K562 (cell line): ENCODE measurements at regions not wholly inside any gene's neighbourhood (a gene's known extent, or its start where the extent isn't known, plus 50 kb on each side); places are given as distances from the start of the nearest gene placed in this dataset.

Experiments used
- ATAC-seq: fragments of 200-7000 bp; cut with Tn5 transposase; 3 replicates; pipeline ENCODE4 v1.9.1; 2020; ENCODE audit warnings: moderate library complexity
- BruUV-seq: library from RNA; stranded (reverse); fragments of 400-500 nt; replicated peaks from 2 replicates; lab custom pipeline; 2021; lab: Mats Ljungman, UMichigan
- CTCF ChIA-PET: fragments of 300-600 bp; formaldehyde crosslinking; extraction: SDS; loops from one replicate; lab custom pipeline; 2021; ENCODE audit warnings: low intra/inter-chr PET ratio; lab: Yijun Ruan, JAX
- POLR2A ChIA-PET: fragments of 300-600, 350-650 bp; sonication (Branson Sonifier 250); formaldehyde crosslinking; extraction: SDS; loops from one replicate; lab custom pipeline; 2021; ENCODE audit warnings: antibody characterized with exemption, inconsistent platforms; lab: Yijun Ruan, JAX
- DNase-seq, 4 experiments: peaks; one replicate each; pipeline versions ENCODE4 v3.0.0 to v3.0.0-alpha.2; 2011 to 2018; ENCODE audit warnings: low spot score in 3 of 4, mixed read lengths in 3 of 4; ENCODE audit errors: extremely low read depth in 1 of 4
- FAIRE-seq: peaks from 2 replicates; lab custom pipeline; 2011; peaks lifted over from hg19 to GRCh38; lab: Jason Lieb, UNC
- H2AFZ ChIP-seq: 2 replicates; pipeline ENCODE4 v1.6.0; 2011; ENCODE audit warnings: low read depth, low read length, control low read depth, inconsistent platforms
- H3K27ac ChIP-seq: fragments of 200-600 bp; 3 replicates; pipeline ENCODE4 v1.8.0; 2011; ENCODE audit warnings: low read depth, mild to moderate bottlenecking, control low read depth, inconsistent platforms, low read length, moderate library complexity, mixed read lengths; ENCODE audit errors: extremely low read depth
- H3K27me3 ChIP-seq, 2 experiments: fragments of 300-600 bp in 1 of 2; 2 replicates in 1 of 2; 3 replicates in 1 of 2; pipeline versions ENCODE4 v1.6.0 to v1.8.0; 2011; ENCODE audit warnings: inconsistent platforms in 2 of 2, low read length in 2 of 2, mild to moderate bottlenecking in 1 of 2, mixed read lengths in 1 of 2, moderate library complexity in 1 of 2; ENCODE audit not compliant: control insufficient read depth in 2 of 2, insufficient read depth in 2 of 2
- H3K36me3 ChIP-seq: fragments of 300-600 bp; 3 replicates; pipeline ENCODE4 v1.8.0; 2011; ENCODE audit warnings: mild to moderate bottlenecking, low read length, inconsistent platforms; ENCODE audit not compliant: control insufficient read depth, insufficient read depth
- H3K4me1 ChIP-seq, 2 experiments: fragments of 200-600 bp in 1 of 2; replicated peaks in 1 of 2; 2 replicates in 1 of 2; 3 replicates in 1 of 2; pipeline versions ENCODE4 v1.5.1 to v1.8.0; 2011; ENCODE audit warnings: inconsistent platforms in 2 of 2, low read length in 2 of 2, mild to moderate bottlenecking in 1 of 2, mixed read lengths in 1 of 2, moderate library complexity in 1 of 2; ENCODE audit not compliant: control insufficient read depth in 2 of 2, insufficient read depth in 2 of 2
- H3K4me2 ChIP-seq: 2 replicates; pipeline ENCODE4 v1.6.1; 2011; ENCODE audit warnings: low read length, control low read depth, inconsistent platforms, mixed read lengths; ENCODE audit not compliant: insufficient read depth
- H3K4me3 ChIP-seq: fragments of 200-600 bp; sonication (generic), shearing (Covaris generic); 2 replicates; pipeline ENCODE4 v1.5.1; 2016; ENCODE audit warnings: control low read depth, inconsistent platforms
- H3K79me2 ChIP-seq: fragments of 200-600 bp; 3 replicates; pipeline ENCODE4 v1.8.0; 2011; ENCODE audit warnings: low read length, inconsistent platforms; ENCODE audit not compliant: control insufficient read depth, insufficient read depth
- H3K9ac ChIP-seq, 2 experiments: 2 replicates each; pipeline versions ENCODE4 v1.6.0 to v1.6.1; 2011; ENCODE audit warnings: low read depth in 2 of 2, low read length in 2 of 2, control low read depth in 1 of 2, inconsistent platforms in 1 of 2, mild to moderate bottlenecking in 1 of 2, mixed read lengths in 1 of 2; ENCODE audit not compliant: insufficient read depth in 1 of 2
- H3K9me1 ChIP-seq: one replicate; pipeline ENCODE4 v1.6.0; 2011; ENCODE audit warnings: inconsistent platforms, mild to moderate bottlenecking, low read length, moderate library complexity; ENCODE audit not compliant: control insufficient read depth, insufficient read depth
- H3K9me3 ChIP-seq: replicated peaks from 2 replicates; pipeline ENCODE4 v1.5.1; 2011; ENCODE audit warnings: low read depth, low read length, inconsistent platforms; ENCODE audit not compliant: control insufficient read depth, insufficient read depth
- H4K20me1 ChIP-seq: replicated peaks from 2 replicates; pipeline ENCODE4 v1.6.1; 2011; ENCODE audit warnings: low read length, inconsistent platforms, mixed read lengths; ENCODE audit not compliant: control insufficient read depth, insufficient read depth
- HDAC8 ChIP-seq: fragments of 450-650 bp; IDR thresholded peaks from 2 replicates; pipeline ENCODE4 v1.6.1; 2016; ENCODE audit warnings: mild to moderate bottlenecking, missing genetic modification characterization, moderate library complexity, missing compliant biosample characterization
- MYC ChIP-seq, 2 experiments: fragments of 250-450 bp in 1 of 2; sonication (Bioruptor Pico) in 1 of 2; IDR thresholded peaks; 2 replicates each; pipeline versions ENCODE4 v1.5.1 to v1.6.1; 2012 to 2021; ENCODE audit warnings: low read depth in 2 of 2, borderline replicate concordance in 1 of 2, improper control_type of control experiment in 1 of 2, low read length in 1 of 2, mild to moderate bottlenecking in 1 of 2, moderate library complexity in 1 of 2
- ZNF224 ChIP-seq: sonication (generic); formaldehyde crosslinking; IDR thresholded peaks from 2 replicates; pipeline ENCODE4 v1.8.0; 2022; ENCODE audit warnings: mild to moderate bottlenecking, missing genetic modification reagents
- ZZZ3 ChIP-seq: fragments of 450-650 bp; IDR thresholded peaks from 2 replicates; pipeline ENCODE4 v1.6.1; 2016; ENCODE audit warnings: antibody characterized with exemption, mild to moderate bottlenecking, moderate library complexity
- WGBS: fragments of 100-300 bp; shearing (Covaris generic); methylation state at CpG from one replicate; pipeline ENCODE4 v1.1.6; 2016; ENCODE audit warnings: low coverage, mixed read lengths; ENCODE audit not compliant: insufficient coverage; ENCODE audit errors: missing lambda C conversion rate; 5-methylcytosine and 5-hydroxymethylcytosine counted together
- in situ Hi-C: fragments of 300-500 bp; cut with MboI; formaldehyde crosslinking; loops from 4 replicates; pipeline ENCODE4 v1.15.0; 2018; ENCODE audit warnings: inconsistent platforms, mixed read lengths
- intact Hi-C: fragments of 100-400 bp; cut with micrococcal nuclease; formaldehyde crosslinking; loops from 2 replicates; pipeline ENCODE4 v1.14.2; 2022
- TF ChIP-seq, protein P1 (sequence below): fragments of 450-650 bp; formaldehyde crosslinking; IDR thresholded peaks from 2 replicates; pipeline ENCODE4 v1.4.0; 2020; ENCODE audit warnings: mild to moderate bottlenecking, moderate library complexity
- TF ChIP-seq, protein P2 (sequence below): sonication (generic); formaldehyde crosslinking; IDR thresholded peaks from 2 replicates; pipeline ENCODE4 v1.8.1; 2023; ENCODE audit warnings: mild to moderate bottlenecking, missing genetic modification reagents

DNA sequence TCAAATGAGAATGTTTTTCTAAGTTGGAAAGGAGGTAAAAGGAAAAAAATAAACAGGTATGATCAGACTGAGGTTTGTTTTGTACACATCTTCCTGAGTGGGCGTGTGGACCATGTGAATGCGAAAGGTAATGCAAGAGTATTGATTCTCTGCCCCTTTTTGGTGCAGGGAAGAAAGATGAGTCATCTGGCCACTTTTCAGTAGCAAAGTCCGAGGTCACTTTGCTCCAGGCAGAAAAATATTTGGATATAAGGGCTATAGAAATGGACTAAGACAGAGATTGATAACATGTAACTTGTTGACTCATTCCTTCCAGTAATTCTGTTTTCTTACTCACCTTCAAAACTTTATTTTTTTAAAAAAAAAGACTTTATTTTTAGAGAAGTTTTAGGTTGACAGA is 130.5 kb downstream of the DSEL start:
- no peak overlapping the region for H3K4me2 ChIP-seq
- CTCF ChIA-PET = no interaction called here
- 0% methylated on average over 3 of the region's 3 CpGs for WGBS
- H3K9me3 ChIP-seq = no peaks in the 10 kb centered on the region
- H3K79me2 ChIP-seq = no peaks in the 10 kb centered on the region
- no peak overlapping the region for H3K27ac ChIP-seq
- ATAC-seq (no peak), FAIRE-seq (no peak), DNase-seq (no peak)
- no peaks in the 10 kb centered on the region for H4K20me1 ChIP-seq
- POLR2A ChIA-PET = no interaction called here
- H3K9me1 ChIP-seq = no peaks in the 10 kb centered on the region
- H3K4me3 ChIP-seq = no peak overlapping the region
- H3K4me1 ChIP-seq = no peaks in the 10 kb centered on the region
- H3K27me3 ChIP-seq = no peaks in the 10 kb centered on the region
- TF ChIP-seq ZNF224 (CRISPR knock-in tag) = no peak
- intact Hi-C loops (no loop called here), in situ Hi-C loops (no loop called here)
- no peak overlapping the region for H2AFZ ChIP-seq
- H3K9ac ChIP-seq = no peak overlapping the region
- H3K36me3 ChIP-seq = no peaks in the 10 kb centered on the region
- no TSS peak for BruUV-seq

DNA sequence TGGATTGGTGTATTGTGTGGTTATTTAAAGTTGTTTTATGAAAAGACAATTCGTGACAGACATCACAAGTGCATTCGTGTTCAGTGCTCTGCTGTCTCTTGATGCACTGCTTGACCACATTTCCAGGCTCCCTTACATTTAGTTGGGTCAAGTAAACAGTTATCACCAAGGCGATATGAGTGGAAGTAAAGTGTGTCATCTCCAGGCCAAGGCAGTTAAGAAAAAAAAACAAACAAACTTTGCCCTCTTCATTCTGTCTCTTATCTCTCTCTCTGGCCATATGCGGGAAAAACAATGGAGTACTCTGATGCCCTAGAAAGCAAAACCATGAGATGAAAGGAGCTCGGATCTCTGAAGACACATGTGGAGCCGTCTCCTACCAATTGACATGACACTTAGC is 131.1 kb downstream of the DSEL start:
- H3K9me3 ChIP-seq = no peaks in the 10 kb centered on the region
- no peaks in the 10 kb centered on the region for H3K9me1 ChIP-seq
- ChIA-PET POLR2A (no interaction called here), CTCF (no interaction called here)
- ATAC-seq (no peak), DNase-seq (no peak), FAIRE-seq (no peak)
- H3K9ac ChIP-seq = no peak overlapping the region
- H4K20me1 ChIP-seq = no peaks in the 10 kb centered on the region
- no TSS peak for BruUV-seq
- 3% methylated on average over 4 of the region's 6 CpGs for WGBS
- H3K36me3 ChIP-seq = no peaks in the 10 kb centered on the region
- no peak overlapping the region for H3K4me3 ChIP-seq
- H3K79me2 ChIP-seq = no peaks in the 10 kb centered on the region
- H3K4me1 ChIP-seq = no peaks in the 10 kb centered on the region
- no peak overlapping the region for H3K4me2 ChIP-seq
- intact Hi-C loops = no loop called here
- no peak overlapping the region for H2AFZ ChIP-seq
- in situ Hi-C loops = no loop called here
- H3K27me3 ChIP-seq = no peaks in the 10 kb centered on the region
- H3K27ac ChIP-seq = no peak overlapping the region
- TF ChIP-seq, protein P1, sequence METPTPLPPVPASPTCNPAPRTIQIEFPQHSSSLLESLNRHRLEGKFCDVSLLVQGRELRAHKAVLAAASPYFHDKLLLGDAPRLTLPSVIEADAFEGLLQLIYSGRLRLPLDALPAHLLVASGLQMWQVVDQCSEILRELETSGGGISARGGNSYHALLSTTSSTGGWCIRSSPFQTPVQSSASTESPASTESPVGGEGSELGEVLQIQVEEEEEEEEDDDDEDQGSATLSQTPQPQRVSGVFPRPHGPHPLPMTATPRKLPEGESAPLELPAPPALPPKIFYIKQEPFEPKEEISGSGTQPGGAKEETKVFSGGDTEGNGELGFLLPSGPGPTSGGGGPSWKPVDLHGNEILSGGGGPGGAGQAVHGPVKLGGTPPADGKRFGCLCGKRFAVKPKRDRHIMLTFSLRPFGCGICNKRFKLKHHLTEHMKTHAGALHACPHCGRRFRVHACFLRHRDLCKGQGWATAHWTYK (CRISPR knock-in tag) = no peak
- no peak for TF ChIP-seq MYC (IDR thresholded peaks at IDR 0.05; ENCODE audit: low read depth, low read length)
- no peak for TF ChIP-seq MYC (CRISPR knock-in tag; IDR thresholded peaks at IDR 0.05; ENCODE audit: borderline replicate concordance, low read depth)
- no peak for TF ChIP-seq ZZZ3
- TF ChIP-seq, protein P2, sequence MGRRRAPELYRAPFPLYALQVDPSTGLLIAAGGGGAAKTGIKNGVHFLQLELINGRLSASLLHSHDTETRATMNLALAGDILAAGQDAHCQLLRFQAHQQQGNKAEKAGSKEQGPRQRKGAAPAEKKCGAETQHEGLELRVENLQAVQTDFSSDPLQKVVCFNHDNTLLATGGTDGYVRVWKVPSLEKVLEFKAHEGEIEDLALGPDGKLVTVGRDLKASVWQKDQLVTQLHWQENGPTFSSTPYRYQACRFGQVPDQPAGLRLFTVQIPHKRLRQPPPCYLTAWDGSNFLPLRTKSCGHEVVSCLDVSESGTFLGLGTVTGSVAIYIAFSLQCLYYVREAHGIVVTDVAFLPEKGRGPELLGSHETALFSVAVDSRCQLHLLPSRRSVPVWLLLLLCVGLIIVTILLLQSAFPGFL = no peak
- TF ChIP-seq HDAC8 = no peak
